Stimulated activated naive CD4-positive, alpha-beta T cell (primary cell): ENCODE measurements at regions not wholly inside any gene's neighbourhood (a gene's known extent, or its start where the extent isn't known, plus 50 kb on each side); places are given as distances from the start of the nearest gene placed in this dataset.

Experiments used
- DNase-seq, 6 experiments: peaks; one replicate each; lab custom pipeline; 2025; lab: John Stamatoyannopoulos, UW

- DNase-seq = no peak
Observed at GRCh38 chrX:22664826-22665225, 334.9 kb upstream of the DDX53 start.

- no peak for DNase-seq
Observed at GRCh38 chrX:22665818-22666217, 333.9 kb upstream of the DDX53 start.

- no peak for DNase-seq
Observed at GRCh38 chrX:22666441-22666840, 333.3 kb upstream of the DDX53 start.

GRCh38 chrX:22674932-22675331 is 324.8 kb upstream of the DDX53 start:
- DNase-seq = no peak

GRCh38 chrX:22686138-22686541 is 313.6 kb upstream of the DDX53 start:
- no peak for DNase-seq

- DNase-seq = no peak
Observed at GRCh38 chrX:22689290-22689689, 310.5 kb upstream of the DDX53 start.

- DNase-seq = no peak
Observed at GRCh38 chrX:22690116-22690515, 309.6 kb upstream of the DDX53 start.

GRCh38 chrX:22691966-22692565 is 307.7 kb upstream of the DDX53 start:
- no peak for DNase-seq

GRCh38 chrX:22698151-22698550 is 301.6 kb upstream of the DDX53 start:
- no peak for DNase-seq

- no peak for DNase-seq
Observed at GRCh38 chrX:22699581-22700091, 300.1 kb upstream of the DDX53 start.

- DNase-seq = no peak
Observed at GRCh38 chrX:22712942-22713341, 286.8 kb upstream of the DDX53 start.

- no peak for DNase-seq
Observed at GRCh38 chrX:22730542-22730941, 269.2 kb upstream of the DDX53 start.

- no peak for DNase-seq
Observed at GRCh38 chrX:22737541-22737940, 262.2 kb upstream of the DDX53 start.

GRCh38 chrX:22739276-22739675 is 260.5 kb upstream of the DDX53 start:
- no peak for DNase-seq

GRCh38 chrX:22740836-22741235 is 258.9 kb upstream of the DDX53 start:
- DNase-seq = no peak

- no peak for DNase-seq
Observed at GRCh38 chrX:22742174-22742573, 257.6 kb upstream of the DDX53 start.

- DNase-seq = no peak
Observed at GRCh38 chrX:22746081-22746480, 253.7 kb upstream of the DDX53 start.

GRCh38 chrX:22748093-22748999 is 251.4 kb upstream of the DDX53 start:
- DNase-seq = peak in 2 of 6 experiments; percentile 10 to 47

GRCh38 chrX:22758807-22759481 is 240.8 kb upstream of the DDX53 start:
- DNase-seq = no peak

GRCh38 chrX:22760513-22761057 is 239.2 kb upstream of the DDX53 start:
- DNase-seq = no peak

- DNase-seq = no peak
Observed at GRCh38 chrX:22788221-22788620, 211.5 kb upstream of the DDX53 start.

GRCh38 chrX:22795671-22796070 is 204.1 kb upstream of the DDX53 start:
- no peak for DNase-seq
